ENCODE measurements at regions not wholly inside any gene's neighbourhood (a gene's known extent, or its start where the extent isn't known, plus 50 kb on each side); places are given as distances from the start of the nearest gene placed in this dataset.
"Not testable (repeated sequence)": the region's sequence is repeated elsewhere in the genome, so short reads cannot be mapped to it uniquely, and the experiment has no call there.

GRCh38 chr15:87671289-87671688 lies 585.2 kb downstream of the NTRK3 start:
- H3K4me3 ChIP-seq, result no peak overlapping the region
- H3K9me3 ChIP-seq, result no peaks in the 10 kb centered on the region
- intact Hi-C loops (cut with DNase I), result no loop called here
- ATAC-seq (no peak), DNase-seq (no peak)
- H3K27ac ChIP-seq, result no peak overlapping the region
- H3K36me3 ChIP-seq (replicated peaks in 1 of 2; ENCODE audit: insufficient read depth in 1 of 2, low read depth in 2 of 2), result no peaks in the 10 kb centered on the region
- no peaks in the 10 kb centered on the region for H3K27me3 ChIP-seq
- no peak for TF ChIP-seq POLR2A (IDR thresholded peaks at IDR 0.05)
- TF ChIP-seq, protein P1, sequence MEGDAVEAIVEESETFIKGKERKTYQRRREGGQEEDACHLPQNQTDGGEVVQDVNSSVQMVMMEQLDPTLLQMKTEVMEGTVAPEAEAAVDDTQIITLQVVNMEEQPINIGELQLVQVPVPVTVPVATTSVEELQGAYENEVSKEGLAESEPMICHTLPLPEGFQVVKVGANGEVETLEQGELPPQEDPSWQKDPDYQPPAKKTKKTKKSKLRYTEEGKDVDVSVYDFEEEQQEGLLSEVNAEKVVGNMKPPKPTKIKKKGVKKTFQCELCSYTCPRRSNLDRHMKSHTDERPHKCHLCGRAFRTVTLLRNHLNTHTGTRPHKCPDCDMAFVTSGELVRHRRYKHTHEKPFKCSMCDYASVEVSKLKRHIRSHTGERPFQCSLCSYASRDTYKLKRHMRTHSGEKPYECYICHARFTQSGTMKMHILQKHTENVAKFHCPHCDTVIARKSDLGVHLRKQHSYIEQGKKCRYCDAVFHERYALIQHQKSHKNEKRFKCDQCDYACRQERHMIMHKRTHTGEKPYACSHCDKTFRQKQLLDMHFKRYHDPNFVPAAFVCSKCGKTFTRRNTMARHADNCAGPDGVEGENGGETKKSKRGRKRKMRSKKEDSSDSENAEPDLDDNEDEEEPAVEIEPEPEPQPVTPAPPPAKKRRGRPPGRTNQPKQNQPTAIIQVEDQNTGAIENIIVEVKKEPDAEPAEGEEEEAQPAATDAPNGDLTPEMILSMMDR (IDR thresholded peaks at IDR 0.05), result no peak
- no peaks in the 10 kb centered on the region for H3K4me1 ChIP-seq
- WGBS, 2 donors, result 43 to 49% methylated on average over 5 of the region's 5 CpGs

DNA sequence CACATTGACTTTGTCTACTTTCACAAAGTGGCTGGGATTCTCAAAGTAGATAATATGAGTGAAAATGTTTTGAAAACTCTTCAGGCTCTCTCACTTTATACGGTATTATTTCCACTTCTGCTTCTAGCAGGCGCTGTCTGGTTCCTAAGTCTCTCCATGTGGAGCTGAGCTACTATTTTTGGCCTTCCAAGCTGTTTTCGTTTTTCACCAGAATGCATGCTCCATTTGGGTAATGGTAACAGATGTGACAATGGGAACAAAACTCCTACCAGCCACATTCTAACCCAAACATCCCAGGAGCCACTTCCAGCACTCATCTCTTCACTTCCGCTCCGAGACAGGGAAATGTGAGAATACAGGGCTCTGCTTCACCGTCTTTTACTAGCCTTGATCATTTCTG lies 586.7 kb downstream of the NTRK3 start:
- DNase-seq (no peak), ATAC-seq (no peak)
- Histone ChIP-seq H3K4me1 (no peaks in the 10 kb centered on the region), H3K27me3 (no peaks in the 10 kb centered on the region), H3K36me3 (replicated peaks in 1 of 2; ENCODE audit: insufficient read depth in 1 of 2, low read depth in 2 of 2) (no peaks in the 10 kb centered on the region), H3K27ac (no peak overlapping the region), H3K9me3 (no peaks in the 10 kb centered on the region), H3K4me3 (no peak overlapping the region)
- intact Hi-C loops (cut with DNase I), result no loop called here
- no peak for TF ChIP-seq POLR2A (IDR thresholded peaks at IDR 0.05)
- TF ChIP-seq, protein P1 (IDR thresholded peaks at IDR 0.05), result no peak
- 70 to 76% methylated on average over 6 of the region's 6 CpGs for WGBS, 2 donors

DNA sequence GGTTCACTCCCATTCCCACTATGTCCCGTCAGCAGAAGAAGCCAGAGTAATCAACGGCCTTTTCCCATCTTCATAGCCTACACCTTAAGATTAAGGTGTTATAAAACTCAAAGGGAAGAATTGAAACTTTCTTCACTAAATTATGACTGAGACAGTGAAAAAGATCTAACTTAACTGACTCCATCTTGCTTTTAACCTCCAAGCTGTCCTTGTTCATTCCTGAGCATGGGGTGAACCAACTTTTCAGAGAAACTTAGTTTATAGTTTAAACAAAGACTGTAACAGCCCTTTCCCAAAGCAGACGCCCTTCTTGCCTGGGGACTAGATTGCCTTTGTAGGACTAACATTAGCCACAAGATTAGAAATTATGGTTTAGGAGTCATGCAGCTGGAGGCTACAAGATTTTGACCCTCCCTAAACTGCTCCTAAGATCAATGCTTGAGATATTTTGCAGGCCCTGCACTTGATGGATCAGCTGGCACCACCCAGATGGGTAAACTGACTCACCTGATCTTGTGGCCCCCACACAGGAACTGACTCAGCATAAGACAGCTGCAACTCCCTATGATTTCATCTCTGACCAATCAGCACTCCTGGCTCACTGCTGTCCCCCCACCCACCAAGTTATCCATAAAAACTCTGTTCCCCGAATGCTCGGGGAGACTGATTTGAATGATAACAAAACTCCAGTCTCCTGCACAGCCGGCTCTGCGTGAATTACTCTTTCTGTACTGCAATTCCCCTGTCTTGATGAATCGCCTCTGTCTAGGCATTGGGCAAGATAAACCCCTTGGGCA lies 587.6 kb downstream of the NTRK3 start:
- intact Hi-C loops (cut with DNase I); ATAC-seq: not testable (repeated sequence)
- WGBS, 2 donors, result 68 to 72% methylated on average over 8 of the region's 8 CpGs

DNA sequence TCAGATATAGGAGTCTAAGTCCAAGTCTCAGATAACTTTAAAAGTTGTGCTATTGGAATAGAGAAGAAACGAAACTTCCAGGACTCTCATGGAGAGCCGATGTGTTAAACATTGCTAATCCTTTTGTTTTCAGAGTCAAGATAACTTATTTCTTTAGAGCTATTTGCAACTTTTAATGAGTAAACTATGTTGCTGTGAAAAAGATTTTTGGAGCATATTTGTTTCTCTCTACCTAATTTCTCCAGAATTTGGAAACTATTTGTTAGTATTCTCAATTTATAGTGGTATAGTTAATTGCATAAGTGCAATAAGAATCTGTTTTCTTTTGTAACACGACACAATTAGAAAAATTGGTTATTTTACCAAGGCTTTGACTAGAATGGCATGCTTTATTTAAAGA lies 588.9 kb downstream of the NTRK3 start:
- no peaks in the 10 kb centered on the region for H3K27me3 ChIP-seq
- H3K4me3 ChIP-seq, result no peak overlapping the region
- no peaks in the 10 kb centered on the region for H3K4me1 ChIP-seq
- H3K9me3 ChIP-seq, result no peaks in the 10 kb centered on the region
- ATAC-seq (no peak), DNase-seq (no peak)
- H3K36me3 ChIP-seq (replicated peaks in 1 of 2; ENCODE audit: insufficient read depth in 1 of 2, low read depth in 2 of 2), result no peaks in the 10 kb centered on the region
- H3K27ac ChIP-seq, result no peak overlapping the region
- intact Hi-C loops (cut with DNase I), result no loop called here
- no peak for TF ChIP-seq POLR2A (IDR thresholded peaks at IDR 0.05)
- TF ChIP-seq, protein P1 (IDR thresholded peaks at IDR 0.05), result no peak
- whole genome bisulfite sequencing, 2 donors, result 66 to 79% methylated on average over 3 of the region's 3 CpGs

More for the DNA sequence above, 587.6 kb downstream of the NTRK3 start:
- H3K9me3 ChIP-seq; H3K4me1 ChIP-seq; H3K4me3 ChIP-seq; H3K36me3 ChIP-seq (replicated peaks in 1 of 2; ENCODE audit: insufficient read depth in 1 of 2, low read depth in 2 of 2); H3K27ac ChIP-seq; H3K27me3 ChIP-seq; DNase-seq: not testable (repeated sequence)

DNA sequence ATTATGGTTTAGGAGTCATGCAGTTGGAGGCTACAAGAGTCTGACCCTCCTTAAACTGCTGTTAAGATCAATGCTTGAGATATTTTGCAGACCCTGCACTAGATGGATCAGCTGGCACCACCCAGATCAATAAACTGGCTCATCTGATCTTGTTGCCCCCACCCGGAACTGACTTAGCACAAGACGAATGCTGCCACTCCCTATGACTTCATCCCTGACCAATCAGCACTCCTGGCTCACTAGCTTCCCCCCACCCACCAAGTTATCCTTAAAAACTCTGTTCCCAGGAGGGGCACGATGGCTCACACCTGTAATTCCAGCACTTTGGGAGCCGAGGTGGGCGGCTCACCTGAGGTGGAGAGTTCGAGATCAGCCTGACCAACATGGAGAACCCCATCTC lies 594.0 kb downstream of the NTRK3 start:
- intact Hi-C loops (cut with DNase I), result no loop called here
- no peaks in the 10 kb centered on the region for H3K9me3 ChIP-seq
- H3K27ac ChIP-seq, result no peak overlapping the region
- WGBS, 2 donors, result 75 to 78% methylated on average over 6 of the region's 6 CpGs
- TF ChIP-seq POLR2A (IDR thresholded peaks at IDR 0.05), result no peak
- TF ChIP-seq, protein P1 (IDR thresholded peaks at IDR 0.05), result no peak
- DNase-seq, result no peak
- H3K27me3 ChIP-seq, result no peaks in the 10 kb centered on the region
- no peak for ATAC-seq
- no peak overlapping the region for H3K4me3 ChIP-seq
- H3K4me1 ChIP-seq, result no peaks in the 10 kb centered on the region
- H3K36me3 ChIP-seq (replicated peaks in 1 of 2; ENCODE audit: insufficient read depth in 1 of 2, low read depth in 2 of 2), result no peaks in the 10 kb centered on the region

Data from body of pancreas (tissue), 4 donors.